Activated B cell treated with CpG ODN at 0.5 μM for 24 hours (primary cell): ENCODE measurements at regions not wholly inside any gene's neighbourhood (a gene's known extent, or its start where the extent isn't known, plus 50 kb on each side); places are given as distances from the start of the nearest gene placed in this dataset.

Experiments
- ATAC-seq: fragments of 200-7000 bp; cut with Tn5 transposase; one replicate; pipeline ENCODE4 v1.10.0; 2021; ENCODE audit warnings: low read depth, mild to moderate bottlenecking, moderate library complexity
- CTCF ChIA-PET: fragments of 350-600 bp; sonication (Branson Sonifier 250); formaldehyde crosslinking; loops from one replicate; lab custom pipeline; 2021; ENCODE audit warnings: antibody characterized with exemption; lab: Charles Lee
- POLR2A ChIA-PET: fragments of 350-600 bp; sonication (Branson Sonifier 250); formaldehyde crosslinking; loops from one replicate; lab custom pipeline; 2021; ENCODE audit warnings: antibody characterized with exemption; lab: Charles Lee
- DNase-seq: peaks from one replicate; pipeline ENCODE4 v3.0.0; 2022
- H3K27ac Mint-ChIP-seq: one replicate; pipeline ENCODE4 v1.8.0; 2020; ENCODE audit warnings: mixed read lengths
- H3K27me3 Mint-ChIP-seq: one replicate; pipeline ENCODE4 v1.8.0; 2021; ENCODE audit warnings: mixed read lengths
- H3K36me3 Mint-ChIP-seq: one replicate; pipeline ENCODE4 v1.8.0; 2021; ENCODE audit warnings: low read depth, mixed read lengths
- H3K4me1 Mint-ChIP-seq: one replicate; pipeline ENCODE4 v1.8.0; 2021; ENCODE audit warnings: mixed read lengths
- H3K4me3 Mint-ChIP-seq: one replicate; pipeline ENCODE4 v1.8.0; 2020; ENCODE audit warnings: mild to moderate bottlenecking, mixed read lengths
- H3K9me3 Mint-ChIP-seq: one replicate; pipeline ENCODE4 v1.8.0; 2020; ENCODE audit warnings: mixed read lengths
- intact Hi-C: fragments of 100-400 bp; cut with micrococcal nuclease; formaldehyde crosslinking; loops from one replicate; pipeline ENCODE4 v1.15.1; 2024
- TF ChIP-seq, protein P1 (sequence below): fragments of 200-600 bp; IDR thresholded peaks from one replicate; pipeline ENCODE4 v1.8.0; 2022; ENCODE audit warnings: antibody characterized with exemption, mild to moderate bottlenecking

DNA sequence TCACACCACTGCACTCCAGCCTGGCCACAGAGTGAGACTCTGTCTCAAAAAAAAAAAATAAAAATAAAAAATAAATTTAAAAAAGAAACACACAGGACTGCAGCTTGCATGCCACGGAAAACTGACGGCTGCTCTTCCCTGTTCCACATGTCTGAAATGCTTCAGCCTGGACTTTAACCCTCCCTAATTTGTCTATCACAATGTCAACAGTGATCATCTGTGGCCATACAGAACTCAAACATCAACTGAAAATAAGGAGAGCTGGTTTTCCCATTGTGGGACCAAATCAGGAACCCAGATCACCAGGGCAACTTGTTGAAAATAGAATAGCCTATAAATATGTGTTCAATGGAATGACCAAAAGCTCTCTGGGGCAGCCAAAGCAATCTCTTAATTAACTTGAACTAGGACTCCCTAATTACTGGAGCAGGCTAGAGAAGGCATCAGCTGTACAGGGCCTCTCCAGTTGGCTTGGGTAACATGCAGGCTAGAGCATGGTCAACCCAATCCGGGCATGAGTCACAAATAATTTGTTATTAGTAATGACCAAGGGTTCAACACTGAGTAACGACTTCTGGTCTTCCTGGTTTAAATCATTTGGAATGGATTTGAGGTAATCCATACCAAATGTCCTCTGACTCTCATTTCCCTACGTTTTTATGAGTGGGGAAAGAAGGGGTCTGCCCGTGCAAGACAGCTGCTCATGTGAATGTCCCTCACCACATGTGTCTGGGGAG lies 62.7 kb upstream of the KAZN start:
- no peak overlapping the region for H3K27ac Mint-ChIP-seq
- H3K4me1 Mint-ChIP-seq: peaks cover 5% of the 10 kb centered on the region
- peaks cover 4% of the 10 kb centered on the region for H3K27me3 Mint-ChIP-seq
- H3K36me3 Mint-ChIP-seq: no peaks in the 10 kb centered on the region
- ChIA-PET POLR2A (interaction anchor here (0.6 kb wide), 1 partner anchor 1297 kb away, joined by 4 read pairs; no protein-coding TSS in a partner anchor), CTCF (no interaction called here)
- intact Hi-C loops: no loop called here
- no peak for DNase-seq
- H3K4me3 Mint-ChIP-seq: no peak overlapping the region
- no peak for ATAC-seq
- TF ChIP-seq, protein P1, sequence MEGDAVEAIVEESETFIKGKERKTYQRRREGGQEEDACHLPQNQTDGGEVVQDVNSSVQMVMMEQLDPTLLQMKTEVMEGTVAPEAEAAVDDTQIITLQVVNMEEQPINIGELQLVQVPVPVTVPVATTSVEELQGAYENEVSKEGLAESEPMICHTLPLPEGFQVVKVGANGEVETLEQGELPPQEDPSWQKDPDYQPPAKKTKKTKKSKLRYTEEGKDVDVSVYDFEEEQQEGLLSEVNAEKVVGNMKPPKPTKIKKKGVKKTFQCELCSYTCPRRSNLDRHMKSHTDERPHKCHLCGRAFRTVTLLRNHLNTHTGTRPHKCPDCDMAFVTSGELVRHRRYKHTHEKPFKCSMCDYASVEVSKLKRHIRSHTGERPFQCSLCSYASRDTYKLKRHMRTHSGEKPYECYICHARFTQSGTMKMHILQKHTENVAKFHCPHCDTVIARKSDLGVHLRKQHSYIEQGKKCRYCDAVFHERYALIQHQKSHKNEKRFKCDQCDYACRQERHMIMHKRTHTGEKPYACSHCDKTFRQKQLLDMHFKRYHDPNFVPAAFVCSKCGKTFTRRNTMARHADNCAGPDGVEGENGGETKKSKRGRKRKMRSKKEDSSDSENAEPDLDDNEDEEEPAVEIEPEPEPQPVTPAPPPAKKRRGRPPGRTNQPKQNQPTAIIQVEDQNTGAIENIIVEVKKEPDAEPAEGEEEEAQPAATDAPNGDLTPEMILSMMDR: no peak
- no peaks in the 10 kb centered on the region for H3K9me3 Mint-ChIP-seq

DNA sequence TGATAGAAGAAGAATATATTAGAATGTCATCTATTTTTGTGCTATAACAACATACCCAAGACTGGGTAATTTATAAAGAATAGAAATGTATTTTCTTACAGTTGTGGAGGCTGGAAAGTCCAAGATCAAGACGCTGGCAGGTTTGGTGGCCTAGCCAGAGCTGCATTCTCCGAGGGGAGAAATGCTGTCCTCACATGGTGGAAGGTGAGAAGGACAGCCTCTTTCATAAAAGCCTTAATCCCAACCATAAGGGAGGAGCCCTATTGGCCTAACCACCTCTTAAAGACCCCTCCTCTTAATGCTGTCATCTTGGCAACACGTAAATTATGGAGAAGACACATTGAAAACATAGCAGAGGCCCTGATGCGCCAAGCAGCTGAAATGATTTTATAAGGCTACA lies 60.1 kb upstream of the KAZN start:
- TF ChIP-seq, protein P1: no peak
- DNase-seq (no peak), ATAC-seq (no peak)
- H3K4me1 Mint-ChIP-seq: peaks cover 5% of the 10 kb centered on the region
- ChIA-PET CTCF (no interaction called here), POLR2A (no interaction called here)
- peaks cover 10% of the 10 kb centered on the region for H3K27me3 Mint-ChIP-seq
- H3K4me3 Mint-ChIP-seq: no peak overlapping the region
- H3K9me3 Mint-ChIP-seq: peaks cover 2% of the 10 kb centered on the region
- no peak overlapping the region for H3K27ac Mint-ChIP-seq
- intact Hi-C loops: no loop called here
- H3K36me3 Mint-ChIP-seq: no peaks in the 10 kb centered on the region

DNA sequence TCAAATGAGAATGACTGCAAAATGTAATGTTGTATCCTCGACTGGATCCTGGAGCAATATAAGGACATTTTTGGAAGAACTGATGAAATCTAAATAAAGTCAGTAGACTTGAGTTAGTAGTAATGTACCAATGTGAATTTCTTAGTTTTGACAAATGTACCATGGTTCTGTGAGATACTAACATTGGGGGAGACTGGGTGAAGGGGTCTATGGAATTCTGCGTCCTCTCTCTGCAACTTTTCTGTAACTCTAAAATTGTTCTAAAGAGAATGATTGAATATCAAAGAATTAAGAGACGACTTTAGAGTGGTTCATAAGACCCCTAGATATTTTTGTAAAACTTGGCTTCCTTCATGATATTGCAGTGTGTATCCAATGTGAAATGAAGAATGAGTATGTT lies 59.2 kb upstream of the KAZN start:
- Mint-ChIP-seq H3K9me3 (peaks cover 2% of the 10 kb centered on the region), H3K36me3 (no peaks in the 10 kb centered on the region), H3K4me3 (no peak overlapping the region), H3K27ac (no peak overlapping the region), H3K27me3 (peaks cover 10% of the 10 kb centered on the region), H3K4me1 (peaks cover 5% of the 10 kb centered on the region)
- CTCF ChIA-PET: no interaction called here
- POLR2A ChIA-PET: no interaction called here
- intact Hi-C loops: no loop called here
- TF ChIP-seq, protein P1: no peak
- DNase-seq: no peak
- ATAC-seq: no peak

DNA sequence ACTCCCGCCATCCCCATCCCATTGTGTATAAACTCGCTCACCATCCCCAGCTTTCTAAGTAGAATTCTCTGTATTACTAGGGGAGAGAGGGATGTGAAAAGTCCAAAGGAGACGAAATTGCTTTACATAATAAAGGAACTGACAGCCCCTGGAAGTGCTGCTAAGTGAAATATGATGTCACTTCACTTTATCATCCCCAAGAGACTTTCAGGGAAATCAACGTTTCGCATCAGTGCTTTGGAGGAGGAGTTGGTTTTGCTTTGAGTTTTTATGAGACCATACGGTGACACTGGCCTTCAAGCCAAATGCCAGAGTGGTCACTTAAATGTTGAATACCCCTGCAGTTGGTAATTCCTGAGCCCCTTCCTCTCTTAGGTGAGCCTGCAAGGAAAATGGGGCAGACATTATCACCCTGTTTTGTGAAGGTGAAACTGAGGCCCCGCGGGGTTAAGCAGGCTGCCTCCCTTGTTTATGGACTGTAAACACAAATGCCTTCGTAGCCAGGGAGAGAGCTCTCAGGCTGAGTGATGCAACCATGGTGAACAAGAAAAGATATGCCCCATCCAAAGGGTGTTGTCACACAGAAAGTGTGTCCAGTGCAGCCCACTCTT lies 58.4 kb upstream of the KAZN start:
- ChIA-PET CTCF (no interaction called here), POLR2A (no interaction called here)
- Mint-ChIP-seq H3K36me3 (no peaks in the 10 kb centered on the region), H3K4me3 (no peak overlapping the region), H3K9me3 (peaks cover 2% of the 10 kb centered on the region), H3K4me1 (peaks cover 5% of the 10 kb centered on the region), H3K27ac (no peak overlapping the region), H3K27me3 (peaks cover 12% of the 10 kb centered on the region)
- intact Hi-C loops: no loop called here
- no peak for DNase-seq
- TF ChIP-seq, protein P1: no peak
- no peak for ATAC-seq

DNA sequence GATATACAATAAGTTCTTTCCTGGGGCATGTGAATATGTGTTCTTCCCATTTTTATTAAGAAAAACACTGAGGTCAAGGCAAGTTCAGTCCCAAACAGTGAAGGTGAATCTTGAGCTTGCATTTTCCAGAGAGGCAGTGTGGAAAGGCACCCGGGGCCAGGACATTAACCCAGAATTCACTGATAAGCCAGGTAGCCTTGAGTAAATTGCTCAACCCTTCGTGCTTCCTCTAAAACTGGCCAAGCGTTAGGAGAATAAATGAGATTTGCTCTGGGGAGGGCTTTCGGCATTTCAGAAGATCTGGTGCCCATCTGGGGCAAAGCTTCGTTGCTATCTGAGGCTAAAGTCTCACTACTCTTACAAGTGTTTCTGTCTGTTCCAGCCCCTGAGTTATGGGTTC lies 57.1 kb upstream of the KAZN start:
- ATAC-seq: no peak
- H3K9me3 Mint-ChIP-seq: peaks cover 2% of the 10 kb centered on the region
- no peak overlapping the region for H3K27ac Mint-ChIP-seq
- H3K4me1 Mint-ChIP-seq: peaks cover 5% of the 10 kb centered on the region
- intact Hi-C loops: no loop called here
- no peaks in the 10 kb centered on the region for H3K36me3 Mint-ChIP-seq
- ChIA-PET CTCF (no interaction called here), POLR2A (no interaction called here)
- DNase-seq: no peak
- TF ChIP-seq, protein P1: no peak
- H3K4me3 Mint-ChIP-seq: no peak overlapping the region
- H3K27me3 Mint-ChIP-seq: peaks cover 19% of the 10 kb centered on the region
